ENCODE measurements at regions not wholly inside any gene's neighbourhood (a gene's known extent, or its start where the extent isn't known, plus 50 kb on each side); places are given as distances from the start of the nearest gene placed in this dataset.

DNA sequence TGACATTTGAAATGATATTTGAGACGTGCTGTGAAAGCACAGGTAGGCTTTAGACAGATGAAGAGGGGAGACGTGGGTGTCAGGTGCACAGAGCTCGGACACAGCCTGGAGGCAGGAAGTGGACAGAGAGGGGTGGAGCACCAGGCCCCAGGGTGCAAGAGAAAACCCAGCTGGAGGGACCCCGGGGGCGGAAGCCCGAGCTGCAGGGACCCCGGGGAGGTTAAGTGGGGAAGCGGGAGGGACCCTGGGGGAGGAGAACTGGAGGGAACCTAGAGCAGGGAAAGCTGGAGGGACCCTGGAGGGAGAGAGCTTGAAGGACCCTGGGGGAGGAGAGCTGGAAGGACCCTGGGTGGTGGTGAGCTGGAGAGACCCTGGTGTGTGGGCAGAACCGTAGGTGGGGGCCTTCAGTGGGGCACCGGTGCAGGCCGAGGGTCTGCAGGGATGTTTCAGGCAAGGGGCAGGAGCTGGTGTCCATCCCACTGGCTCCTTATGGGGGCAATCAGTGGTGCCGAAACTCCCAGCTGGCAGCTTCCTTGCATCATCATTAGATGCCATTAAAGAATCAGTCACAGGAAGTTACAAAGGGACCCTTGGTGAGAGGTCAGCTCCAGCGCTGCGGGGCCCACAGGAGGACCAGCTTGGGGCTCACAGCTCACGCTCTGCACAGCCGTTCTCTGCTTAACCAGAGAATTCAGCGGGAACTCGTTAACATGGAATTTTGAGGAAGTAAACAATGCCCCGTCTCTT, 246.6 kb downstream of the EIPR1 start:
- TF ChIP-seq, protein P1, sequence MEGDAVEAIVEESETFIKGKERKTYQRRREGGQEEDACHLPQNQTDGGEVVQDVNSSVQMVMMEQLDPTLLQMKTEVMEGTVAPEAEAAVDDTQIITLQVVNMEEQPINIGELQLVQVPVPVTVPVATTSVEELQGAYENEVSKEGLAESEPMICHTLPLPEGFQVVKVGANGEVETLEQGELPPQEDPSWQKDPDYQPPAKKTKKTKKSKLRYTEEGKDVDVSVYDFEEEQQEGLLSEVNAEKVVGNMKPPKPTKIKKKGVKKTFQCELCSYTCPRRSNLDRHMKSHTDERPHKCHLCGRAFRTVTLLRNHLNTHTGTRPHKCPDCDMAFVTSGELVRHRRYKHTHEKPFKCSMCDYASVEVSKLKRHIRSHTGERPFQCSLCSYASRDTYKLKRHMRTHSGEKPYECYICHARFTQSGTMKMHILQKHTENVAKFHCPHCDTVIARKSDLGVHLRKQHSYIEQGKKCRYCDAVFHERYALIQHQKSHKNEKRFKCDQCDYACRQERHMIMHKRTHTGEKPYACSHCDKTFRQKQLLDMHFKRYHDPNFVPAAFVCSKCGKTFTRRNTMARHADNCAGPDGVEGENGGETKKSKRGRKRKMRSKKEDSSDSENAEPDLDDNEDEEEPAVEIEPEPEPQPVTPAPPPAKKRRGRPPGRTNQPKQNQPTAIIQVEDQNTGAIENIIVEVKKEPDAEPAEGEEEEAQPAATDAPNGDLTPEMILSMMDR (IDR thresholded peaks at IDR 0.05; ENCODE audit: low read depth, low read length, missing input control): no peak
- TF ChIP-seq TAF1 (conservative IDR thresholded peaks at IDR 0.05): no peak
- TF ChIP-seq, protein P2, sequence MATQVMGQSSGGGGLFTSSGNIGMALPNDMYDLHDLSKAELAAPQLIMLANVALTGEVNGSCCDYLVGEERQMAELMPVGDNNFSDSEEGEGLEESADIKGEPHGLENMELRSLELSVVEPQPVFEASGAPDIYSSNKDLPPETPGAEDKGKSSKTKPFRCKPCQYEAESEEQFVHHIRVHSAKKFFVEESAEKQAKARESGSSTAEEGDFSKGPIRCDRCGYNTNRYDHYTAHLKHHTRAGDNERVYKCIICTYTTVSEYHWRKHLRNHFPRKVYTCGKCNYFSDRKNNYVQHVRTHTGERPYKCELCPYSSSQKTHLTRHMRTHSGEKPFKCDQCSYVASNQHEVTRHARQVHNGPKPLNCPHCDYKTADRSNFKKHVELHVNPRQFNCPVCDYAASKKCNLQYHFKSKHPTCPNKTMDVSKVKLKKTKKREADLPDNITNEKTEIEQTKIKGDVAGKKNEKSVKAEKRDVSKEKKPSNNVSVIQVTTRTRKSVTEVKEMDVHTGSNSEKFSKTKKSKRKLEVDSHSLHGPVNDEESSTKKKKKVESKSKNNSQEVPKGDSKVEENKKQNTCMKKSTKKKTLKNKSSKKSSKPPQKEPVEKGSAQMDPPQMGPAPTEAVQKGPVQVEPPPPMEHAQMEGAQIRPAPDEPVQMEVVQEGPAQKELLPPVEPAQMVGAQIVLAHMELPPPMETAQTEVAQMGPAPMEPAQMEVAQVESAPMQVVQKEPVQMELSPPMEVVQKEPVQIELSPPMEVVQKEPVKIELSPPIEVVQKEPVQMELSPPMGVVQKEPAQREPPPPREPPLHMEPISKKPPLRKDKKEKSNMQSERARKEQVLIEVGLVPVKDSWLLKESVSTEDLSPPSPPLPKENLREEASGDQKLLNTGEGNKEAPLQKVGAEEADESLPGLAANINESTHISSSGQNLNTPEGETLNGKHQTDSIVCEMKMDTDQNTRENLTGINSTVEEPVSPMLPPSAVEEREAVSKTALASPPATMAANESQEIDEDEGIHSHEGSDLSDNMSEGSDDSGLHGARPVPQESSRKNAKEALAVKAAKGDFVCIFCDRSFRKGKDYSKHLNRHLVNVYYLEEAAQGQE (IDR thresholded peaks at IDR 0.05): no peak
- TF ChIP-seq, protein P3, sequence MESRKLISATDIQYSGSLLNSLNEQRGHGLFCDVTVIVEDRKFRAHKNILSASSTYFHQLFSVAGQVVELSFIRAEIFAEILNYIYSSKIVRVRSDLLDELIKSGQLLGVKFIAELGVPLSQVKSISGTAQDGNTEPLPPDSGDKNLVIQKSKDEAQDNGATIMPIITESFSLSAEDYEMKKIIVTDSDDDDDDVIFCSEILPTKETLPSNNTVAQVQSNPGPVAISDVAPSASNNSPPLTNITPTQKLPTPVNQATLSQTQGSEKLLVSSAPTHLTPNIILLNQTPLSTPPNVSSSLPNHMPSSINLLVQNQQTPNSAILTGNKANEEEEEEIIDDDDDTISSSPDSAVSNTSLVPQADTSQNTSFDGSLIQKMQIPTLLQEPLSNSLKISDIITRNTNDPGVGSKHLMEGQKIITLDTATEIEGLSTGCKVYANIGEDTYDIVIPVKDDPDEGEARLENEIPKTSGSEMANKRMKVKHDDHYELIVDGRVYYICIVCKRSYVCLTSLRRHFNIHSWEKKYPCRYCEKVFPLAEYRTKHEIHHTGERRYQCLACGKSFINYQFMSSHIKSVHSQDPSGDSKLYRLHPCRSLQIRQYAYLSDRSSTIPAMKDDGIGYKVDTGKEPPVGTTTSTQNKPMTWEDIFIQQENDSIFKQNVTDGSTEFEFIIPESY (IDR thresholded peaks at IDR 0.05): no peak

Data from liver (tissue), 3 donors.